ENCODE measurements at regions not wholly inside any gene's neighbourhood (a gene's known extent, or its start where the extent isn't known, plus 50 kb on each side); places are given as distances from the start of the nearest gene placed in this dataset.

GRCh38 chr2:19630921-19631320, 270.9 kb downstream of the TTC32 start:
- TF ChIP-seq, protein P1, sequence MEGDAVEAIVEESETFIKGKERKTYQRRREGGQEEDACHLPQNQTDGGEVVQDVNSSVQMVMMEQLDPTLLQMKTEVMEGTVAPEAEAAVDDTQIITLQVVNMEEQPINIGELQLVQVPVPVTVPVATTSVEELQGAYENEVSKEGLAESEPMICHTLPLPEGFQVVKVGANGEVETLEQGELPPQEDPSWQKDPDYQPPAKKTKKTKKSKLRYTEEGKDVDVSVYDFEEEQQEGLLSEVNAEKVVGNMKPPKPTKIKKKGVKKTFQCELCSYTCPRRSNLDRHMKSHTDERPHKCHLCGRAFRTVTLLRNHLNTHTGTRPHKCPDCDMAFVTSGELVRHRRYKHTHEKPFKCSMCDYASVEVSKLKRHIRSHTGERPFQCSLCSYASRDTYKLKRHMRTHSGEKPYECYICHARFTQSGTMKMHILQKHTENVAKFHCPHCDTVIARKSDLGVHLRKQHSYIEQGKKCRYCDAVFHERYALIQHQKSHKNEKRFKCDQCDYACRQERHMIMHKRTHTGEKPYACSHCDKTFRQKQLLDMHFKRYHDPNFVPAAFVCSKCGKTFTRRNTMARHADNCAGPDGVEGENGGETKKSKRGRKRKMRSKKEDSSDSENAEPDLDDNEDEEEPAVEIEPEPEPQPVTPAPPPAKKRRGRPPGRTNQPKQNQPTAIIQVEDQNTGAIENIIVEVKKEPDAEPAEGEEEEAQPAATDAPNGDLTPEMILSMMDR (IDR thresholded peaks at IDR 0.05), result no peak
- TF ChIP-seq POLR2A (IDR thresholded peaks at IDR 0.05) (no peak), EP300 (IDR thresholded peaks at IDR 0.05) (no peak), POLR2AphosphoS5 (IDR thresholded peaks at IDR 0.05) (no peak)
